CD4-positive, alpha-beta T cell (primary cell): ENCODE measurements at regions not wholly inside any gene's neighbourhood (a gene's known extent, or its start where the extent isn't known, plus 50 kb on each side); places are given as distances from the start of the nearest gene placed in this dataset.

Experiments
- ATAC-seq: fragments of 200-7000 bp; cut with Tn5 transposase; one replicate; pipeline ENCODE4 v1.10.0; 2022; ENCODE audit warnings: mild to moderate bottlenecking; ENCODE audit not compliant: poor library complexity
- CTCF ChIA-PET: fragments of 350-600 bp; sonication (Branson Sonifier 250); formaldehyde crosslinking; loops from one replicate; lab custom pipeline; 2021; ENCODE audit warnings: antibody characterized with exemption, inconsistent platforms; lab: Charles Lee
- POLR2A ChIA-PET: fragments of 350-600 bp; sonication (Branson Sonifier 250); formaldehyde crosslinking; loops from one replicate; lab custom pipeline; 2021; ENCODE audit warnings: antibody characterized with exemption, inconsistent platforms; lab: Charles Lee
- DNase-seq, 14 experiments: peaks; one replicate each; pipeline ENCODE4 v3.0.0-alpha.2; 2013 to 2020; ENCODE audit warnings: mixed read lengths in 2 of 14
- H3K27ac ChIP-seq, 2 donors: one replicate each; pipeline versions ENCODE4 v1.5.1 to v1.7.0; 2013; ENCODE audit warnings: low read length in 2 of 2, low read depth in 1 of 2, mild to moderate bottlenecking in 1 of 2
- H3K27me3 ChIP-seq, 2 experiments: 1 replicate in 1 of 2; 2 replicates in 1 of 2; pipeline versions ENCODE4 v1.6.1 to v1.7.0; 2013; ENCODE audit warnings: low read length in 2 of 2, control low read depth in 1 of 2, mild to moderate bottlenecking in 1 of 2, moderate library complexity in 1 of 2; ENCODE audit not compliant: insufficient read depth in 2 of 2, control insufficient read depth in 1 of 2
- H3K36me3 ChIP-seq: one replicate; pipeline ENCODE4 v1.6.1; 2013; ENCODE audit warnings: low read length, control low read depth; ENCODE audit not compliant: insufficient read depth
- H3K4me1 ChIP-seq: one replicate; pipeline ENCODE4 v1.6.1; 2013; ENCODE audit warnings: low read length, control low read depth; ENCODE audit not compliant: insufficient read depth
- H3K4me3 ChIP-seq: one replicate; pipeline ENCODE4 v1.5.1; 2013; ENCODE audit warnings: mild to moderate bottlenecking, low read length, moderate library complexity
- H3K9me3 ChIP-seq, 2 experiments: 1 replicate in 1 of 2; 2 replicates in 1 of 2; pipeline versions ENCODE4 v1.6.1 to v1.7.0; 2013; ENCODE audit warnings: low read length in 2 of 2, mild to moderate bottlenecking in 2 of 2, control low read depth in 1 of 2, moderate library complexity in 1 of 2; ENCODE audit not compliant: control insufficient read depth in 1 of 2, insufficient read depth in 1 of 2
- H3K27ac Mint-ChIP-seq: one replicate; pipeline ENCODE4 v1.8.0; 2020; ENCODE audit warnings: mixed read lengths
- H3K27me3 Mint-ChIP-seq: one replicate; pipeline ENCODE4 v1.8.0; 2021; ENCODE audit warnings: mixed read lengths
- H3K36me3 Mint-ChIP-seq: one replicate; pipeline ENCODE4 v1.8.0; 2021; ENCODE audit warnings: low read depth, mixed read lengths
- H3K4me1 Mint-ChIP-seq: one replicate; pipeline ENCODE4 v1.8.0; 2021; ENCODE audit warnings: low read depth, mixed read lengths
- H3K4me3 Mint-ChIP-seq: one replicate; pipeline ENCODE4 v1.8.0; 2020; ENCODE audit warnings: mild to moderate bottlenecking, mixed read lengths
- H3K9me3 Mint-ChIP-seq: one replicate; pipeline ENCODE4 v1.8.0; 2020; ENCODE audit warnings: mixed read lengths
- CTCF ChIP-seq: fragments of 200-600 bp; IDR thresholded peaks from one replicate; pipeline ENCODE4 v1.8.0; 2022; ENCODE audit warnings: antibody characterized with exemption, mild to moderate bottlenecking
- intact Hi-C, 2 experiments: fragments of 100-400 bp; cut with DNase I in 1 of 2; cut with micrococcal nuclease in 1 of 2; formaldehyde crosslinking; loops; one replicate each; pipeline versions ENCODE4 v1.15.1 to v1.9.0; 2023 to 2025; cut with DNase I, micrococcal nuclease

- Mint-ChIP-seq H3K4me3 (no peak overlapping the region), H3K27ac (no peak overlapping the region), H3K27me3 (no peaks in the 10 kb centered on the region), H3K4me1 (no peaks in the 10 kb centered on the region), H3K36me3 (no peaks in the 10 kb centered on the region), H3K9me3 (peaks cover 3% of the 10 kb centered on the region)
- no peak overlapping the region for H3K4me3 ChIP-seq
- no peaks in the 10 kb centered on the region for H3K27me3 ChIP-seq
- H3K9me3 ChIP-seq = no peaks in the 10 kb centered on the region
- H3K4me1 ChIP-seq = no peaks in the 10 kb centered on the region
- no peak for TF ChIP-seq CTCF
- no peaks in the 10 kb centered on the region for H3K36me3 ChIP-seq
- CTCF ChIA-PET = no interaction called here
- POLR2A ChIA-PET = no interaction called here
- no peak for DNase-seq
- no peak for ATAC-seq
- no peak overlapping the region for H3K27ac ChIP-seq
- intact Hi-C loops = no loop called here
Observed at GRCh38 chr6:97901531-97901930, 618.5 kb upstream of the MMS22L start.

- DNase-seq (no peak), ATAC-seq (no peak)
- no peaks in the 10 kb centered on the region for H3K4me1 ChIP-seq
- H3K36me3 Mint-ChIP-seq = no peaks in the 10 kb centered on the region
- peaks cover 8% of the 10 kb centered on the region for H3K9me3 Mint-ChIP-seq
- H3K4me3 Mint-ChIP-seq = no peak overlapping the region
- no peak overlapping the region for H3K27ac Mint-ChIP-seq
- no peaks in the 10 kb centered on the region for H3K36me3 ChIP-seq
- TF ChIP-seq CTCF = no peak
- no peak overlapping the region for H3K4me3 ChIP-seq
- H3K27me3 Mint-ChIP-seq = no peaks in the 10 kb centered on the region
- intact Hi-C loops = no loop called here
- POLR2A ChIA-PET = no interaction called here
- H3K9me3 ChIP-seq = no peaks in the 10 kb centered on the region
- H3K27me3 ChIP-seq = no peaks in the 10 kb centered on the region
- CTCF ChIA-PET = no interaction called here
- no peaks in the 10 kb centered on the region for H3K4me1 Mint-ChIP-seq
- H3K27ac ChIP-seq = no peak overlapping the region
Observed at GRCh38 chr6:97909380-97909779, 626.4 kb upstream of the MMS22L start.

- no peak overlapping the region for H3K4me3 ChIP-seq
- H3K4me3 Mint-ChIP-seq = no peak overlapping the region
- H3K36me3 Mint-ChIP-seq = no peaks in the 10 kb centered on the region
- peaks cover 0 to 4% of the 10 kb centered on the region in 2 experiments for H3K9me3 ChIP-seq
- DNase-seq (no peak), ATAC-seq (no peak)
- H3K27me3 ChIP-seq = no peaks in the 10 kb centered on the region
- no peak overlapping the region for H3K27ac ChIP-seq
- H3K27me3 Mint-ChIP-seq = no peaks in the 10 kb centered on the region
- peaks cover 3% of the 10 kb centered on the region for H3K9me3 Mint-ChIP-seq
- CTCF ChIA-PET = no interaction called here
- H3K4me1 Mint-ChIP-seq = no peaks in the 10 kb centered on the region
- TF ChIP-seq CTCF = no peak
- no peaks in the 10 kb centered on the region for H3K4me1 ChIP-seq
- POLR2A ChIA-PET = no interaction called here
- H3K27ac Mint-ChIP-seq = no peak overlapping the region
- H3K36me3 ChIP-seq = no peaks in the 10 kb centered on the region
- intact Hi-C loops = no loop called here
Observed at GRCh38 chr6:97913721-97914120, 630.7 kb upstream of the MMS22L start.
